ENCODE measurements at regions not wholly inside any gene's neighbourhood (a gene's known extent, or its start where the extent isn't known, plus 50 kb on each side); places are given as distances from the start of the nearest gene placed in this dataset.

DNA sequence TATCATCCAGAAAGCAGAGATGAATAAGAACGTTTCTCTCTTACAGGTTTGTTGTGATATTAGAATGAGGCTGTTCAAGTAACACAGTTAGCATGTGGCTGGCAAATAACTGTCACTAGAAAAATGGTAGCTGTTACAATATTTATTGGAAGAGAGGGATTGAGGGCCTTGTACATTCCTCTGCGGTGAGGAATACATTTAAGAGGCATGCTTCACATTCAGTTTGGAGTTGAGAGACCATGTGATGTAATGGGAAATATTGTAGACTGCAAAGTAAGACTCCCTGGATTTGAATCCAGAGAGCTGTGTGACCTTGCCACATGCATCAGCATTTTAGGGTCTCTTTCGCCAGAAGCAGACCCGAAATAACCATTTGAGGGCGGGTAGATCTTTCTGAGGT is 104.8 kb upstream of the KIT start:
- no peak overlapping the region for H3K4me3 ChIP-seq (ENCODE audit: extremely low read depth in 1 of 4, insufficient read depth in 2 of 4, low read depth in 3 of 4, low read length in 4 of 4)
- H4K5ac ChIP-seq (ENCODE audit: insufficient read length, low read depth, low read length), result no peak overlapping the region
- ChIA-PET POLR2A (ENCODE audit: partially characterized antibody) (no interaction called here), CTCF (ENCODE audit: partially characterized antibody) (no interaction called here)
- H3K36me3 ChIP-seq (ENCODE audit: control insufficient read depth in 2 of 4, insufficient read depth in 4 of 4, low read length in 3 of 4), result no peaks in the 10 kb centered on the region
- no peak overlapping the region for H2BK20ac ChIP-seq (ENCODE audit: low read length)
- H2BK12ac ChIP-seq (ENCODE audit: low read depth, low read length), result no peak overlapping the region
- H4K91ac ChIP-seq (replicated peaks; ENCODE audit: insufficient read length, low read length), result no peak overlapping the region
- FAIRE-seq (no peak), DNase-seq (ENCODE audit: low read depth in 1 of 2, low spot score in 2 of 2) (no peak)
- no peaks in the 10 kb centered on the region for H3K9me3 ChIP-seq (ENCODE audit: insufficient read depth in 2 of 2, low read depth in 1 of 2, low read length in 1 of 2)
- H3K23ac ChIP-seq (ENCODE audit: insufficient read length), result no peak overlapping the region
- no peaks in the 10 kb centered on the region for H3K79me2 ChIP-seq (ENCODE audit: control insufficient read depth in 1 of 2, insufficient read depth in 2 of 2, low read length in 2 of 2)
- no peaks in the 10 kb centered on the region for H4K20me1 ChIP-seq (replicated peaks in 1 of 2; ENCODE audit: control insufficient read depth in 1 of 2, insufficient read depth in 2 of 2, low read length in 2 of 2)
- no peak overlapping the region for H3K27ac ChIP-seq (ENCODE audit: low read depth, low read length)
- 88% methylated on average over 5 of the region's 5 CpGs; no CpG with 5 or more reads in 1 of the 2 experiments for WGBS, 2 experiments (ENCODE audit: extremely low coverage in 1 of 2, insufficient coverage in 1 of 2, insufficient read length in 1 of 2, insufficient replicate concordance in 2 of 2, low coverage in 1 of 2, low lambda C conversion rate in 2 of 2, missing lambda C conversion rate in 1 of 2)
- H2BK120ac ChIP-seq (replicated peaks; ENCODE audit: low read depth, low read length), result no peak overlapping the region
- peaks cover 2 to 12% (median 2%) of the 10 kb centered on the region in 4 experiments; a peak in 4 of 7 replicates for H3K4me1 ChIP-seq (replicated peaks in 1 of 4; ENCODE audit: control insufficient read depth in 3 of 4, insufficient read depth in 4 of 4, low read length in 3 of 4)
- no peak overlapping the region for H3K18ac ChIP-seq (ENCODE audit: extremely low read depth, low read length)
- H3K4me2 ChIP-seq (ENCODE audit: insufficient read depth in 1 of 2, low read depth in 2 of 2, low read length in 2 of 2), result no peak overlapping the region
- H3K56ac ChIP-seq (replicated peaks; ENCODE audit: insufficient read length, low read depth, low read length), result no peak overlapping the region
- no peak overlapping the region for H3K4ac ChIP-seq (replicated peaks; ENCODE audit: insufficient read length, low read depth, low read length)
- H2AFZ ChIP-seq (ENCODE audit: low read length), result no peak overlapping the region
- H2BK15ac ChIP-seq (ENCODE audit: low read length), result no peak overlapping the region
- H3K23me2 ChIP-seq (ENCODE audit: low read depth, low read length), result no peaks in the 10 kb centered on the region
- H2BK5ac ChIP-seq (ENCODE audit: low read depth, low read length), result no peak overlapping the region
- no peaks in the 10 kb centered on the region for H3K27me3 ChIP-seq (replicated peaks in 1 of 4; ENCODE audit: control insufficient read depth in 3 of 4, extremely low read depth in 1 of 4, insufficient read depth in 3 of 4, low read length in 3 of 4)
- H3K14ac ChIP-seq (ENCODE audit: insufficient read length), result no peak overlapping the region
- no peak overlapping the region for H4K8ac ChIP-seq (ENCODE audit: extremely low read depth, insufficient read depth, low read length)
- no peak overlapping the region for H2AK5ac ChIP-seq (ENCODE audit: low read depth, low read length)
- H3K79me1 ChIP-seq (ENCODE audit: low read depth, low read length), result no peaks in the 10 kb centered on the region
- no peak overlapping the region for H3K9ac ChIP-seq (replicated peaks in 1 of 4; ENCODE audit: extremely low read depth in 1 of 4, low read depth in 3 of 4, low read length in 3 of 4)
- TF ChIP-seq, protein P1, sequence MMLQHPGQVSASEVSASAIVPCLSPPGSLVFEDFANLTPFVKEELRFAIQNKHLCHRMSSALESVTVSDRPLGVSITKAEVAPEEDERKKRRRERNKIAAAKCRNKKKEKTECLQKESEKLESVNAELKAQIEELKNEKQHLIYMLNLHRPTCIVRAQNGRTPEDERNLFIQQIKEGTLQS (IDR thresholded peaks at IDR 0.05; ENCODE audit: insufficient read depth, low read depth, low read length), result no peak
- TF ChIP-seq EZH2 (IDR thresholded peaks at IDR 0.05; ENCODE audit: low read depth, low read length, severe bottlenecking) (no peak), SP1 (IDR thresholded peaks at IDR 0.05; ENCODE audit: low read depth, low read length) (no peak), POLR2AphosphoS5 (IDR thresholded peaks at IDR 0.05; ENCODE audit: low read depth, low read length) (no peak), NRF1 (IDR thresholded peaks at IDR 0.05; ENCODE audit: low read depth, low read length) (no peak), JUN (IDR thresholded peaks at IDR 0.05; ENCODE audit: low read depth, low read length) (no peak), CHD1 (IDR thresholded peaks at IDR 0.05; ENCODE audit: low read depth, low read length) (no peak), SIN3A (conservative IDR thresholded peaks at IDR 0.05 in 1 of 2, IDR thresholded peaks at IDR 0.05 in 1 of 2; ENCODE audit: low read depth in 1 of 2, low read length in 2 of 2) (no peak), HDAC2 (IDR thresholded peaks at IDR 0.05; ENCODE audit: borderline replicate concordance in 1 of 2, low read depth in 2 of 2, low read length in 2 of 2) (no peak), ASH2L (IDR thresholded peaks at IDR 0.05; ENCODE audit: low read length) (no peak), CBX5 (IDR thresholded peaks at IDR 0.05; ENCODE audit: low read depth, low read length) (no peak)
- TF ChIP-seq, protein P2, sequence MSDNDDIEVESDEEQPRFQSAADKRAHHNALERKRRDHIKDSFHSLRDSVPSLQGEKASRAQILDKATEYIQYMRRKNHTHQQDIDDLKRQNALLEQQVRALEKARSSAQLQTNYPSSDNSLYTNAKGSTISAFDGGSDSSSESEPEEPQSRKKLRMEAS (IDR thresholded peaks at IDR 0.05), result no peak
